HG02678 (cell line): ENCODE measurements at regions not wholly inside any gene's neighbourhood (a gene's known extent, or its start where the extent isn't known, plus 50 kb on each side); places are given as distances from the start of the nearest gene placed in this dataset.
A peak's percentile ranks its signal among the peaks of the same experiment; 100 is the strongest.
"Not testable (repeated sequence)": the region's sequence is repeated elsewhere in the genome, so short reads cannot be mapped to it uniquely, and the experiment has no call there.

Source experiments
- ATAC-seq: cut with Tn5 transposase; IDR thresholded peaks from one replicate; pipeline ENCODE4 v1.9.1; 2021; ENCODE audit warnings: mild to moderate bottlenecking, moderate library complexity; ENCODE audit not compliant: unreplicated experiment

DNA sequence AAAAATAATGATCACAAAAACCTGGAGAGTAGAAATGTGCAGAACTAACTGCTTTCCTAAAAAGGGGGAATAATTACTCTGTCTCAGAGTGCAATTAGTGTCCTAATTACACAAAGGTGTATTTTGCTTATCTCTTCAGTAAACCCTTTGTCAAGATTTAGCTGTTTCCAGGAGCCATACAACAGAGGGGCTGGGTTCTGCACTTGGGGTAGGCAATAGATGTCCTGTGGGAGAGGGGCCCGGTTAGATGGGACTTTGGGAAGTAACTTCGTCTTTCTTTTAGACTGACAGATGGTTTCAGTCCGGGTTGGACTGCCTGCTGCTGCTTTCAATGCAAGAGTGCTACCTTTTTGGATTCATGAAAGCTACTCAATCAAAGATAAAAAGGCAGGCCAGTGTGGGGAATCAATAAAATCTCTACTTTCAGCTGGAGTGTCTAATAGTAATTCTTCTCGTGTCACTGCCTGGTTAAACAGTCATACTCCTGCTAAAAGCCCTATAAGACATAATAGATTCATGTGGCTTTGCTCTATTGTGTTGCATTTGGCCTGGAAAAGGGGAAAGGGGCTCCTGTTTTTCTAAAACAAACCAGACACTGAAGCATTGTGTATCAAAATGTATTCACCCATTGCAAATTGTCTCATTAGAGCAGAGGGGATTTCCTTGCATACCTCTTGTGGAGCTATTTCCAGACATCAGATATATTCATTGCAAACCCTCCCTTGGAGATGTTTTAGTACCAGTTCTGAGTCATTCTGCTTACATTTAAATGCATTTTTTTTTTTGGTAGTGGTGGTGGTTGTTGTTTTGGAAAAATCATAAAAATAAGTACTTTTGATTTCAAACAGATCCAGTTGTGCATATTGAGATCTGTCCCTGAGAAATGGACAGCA is 83.3 kb upstream of the PCDH8 start:
- ATAC-seq = no peak

DNA sequence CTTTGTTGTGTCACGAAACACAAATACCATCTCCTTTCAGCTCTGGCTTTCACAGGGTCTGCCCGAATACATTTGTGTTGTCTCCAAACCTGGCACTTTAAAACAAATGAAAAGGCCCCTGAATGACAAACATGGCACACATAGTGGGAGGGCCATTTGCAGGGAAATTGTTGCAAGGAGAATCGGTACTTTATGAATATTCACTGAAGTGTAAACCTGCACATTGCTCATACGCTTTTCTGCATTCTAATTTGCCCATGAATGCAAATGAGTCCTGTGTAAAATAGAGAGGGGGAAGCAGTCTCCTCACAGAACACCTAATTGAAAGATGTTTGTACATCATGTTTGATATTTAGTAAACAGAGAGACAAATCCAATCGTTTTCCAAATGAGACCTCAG is 82.7 kb upstream of the PCDH8 start:
- ATAC-seq = no peak

DNA sequence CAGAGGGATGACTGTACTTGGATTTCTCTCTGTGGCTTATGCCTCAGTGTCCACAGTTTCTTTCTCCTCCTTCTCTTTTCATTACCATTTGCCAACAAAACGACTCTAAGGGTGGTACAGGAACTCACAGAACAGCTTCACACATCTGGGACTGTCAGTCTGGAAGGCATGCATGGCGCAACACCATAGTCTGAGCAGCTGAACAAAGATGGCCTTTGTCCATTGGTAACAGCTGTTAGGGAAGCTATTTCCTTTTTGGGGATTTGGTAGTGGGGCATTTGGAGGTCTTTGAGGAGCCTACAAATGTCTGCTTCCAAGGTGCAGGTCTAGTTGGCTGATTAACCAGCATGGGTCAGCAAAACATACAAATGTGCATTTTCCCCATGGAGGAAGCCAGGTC is 81.4 kb upstream of the PCDH8 start:
- no peak for ATAC-seq

DNA sequence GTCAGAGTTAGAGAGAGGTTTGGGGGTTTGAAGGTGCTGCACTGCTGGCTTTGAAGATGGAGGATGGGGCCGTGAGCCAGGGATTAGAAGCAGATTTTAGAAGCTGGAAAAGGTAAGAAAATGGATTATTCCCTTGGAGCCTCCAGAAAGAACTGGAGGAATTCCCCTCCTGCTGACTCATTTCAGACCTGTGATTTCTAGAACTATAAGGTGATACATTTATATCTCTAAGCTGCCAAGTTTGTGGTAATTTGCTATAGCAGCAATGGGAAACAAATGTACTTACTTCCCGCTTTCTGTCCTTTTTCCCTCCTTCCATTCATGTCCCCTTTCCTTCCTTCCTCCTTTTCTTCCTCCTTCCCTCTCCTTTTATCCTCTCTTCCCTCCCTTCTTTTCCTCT is 78.5 kb upstream of the PCDH8 start:
- no peak for ATAC-seq

DNA sequence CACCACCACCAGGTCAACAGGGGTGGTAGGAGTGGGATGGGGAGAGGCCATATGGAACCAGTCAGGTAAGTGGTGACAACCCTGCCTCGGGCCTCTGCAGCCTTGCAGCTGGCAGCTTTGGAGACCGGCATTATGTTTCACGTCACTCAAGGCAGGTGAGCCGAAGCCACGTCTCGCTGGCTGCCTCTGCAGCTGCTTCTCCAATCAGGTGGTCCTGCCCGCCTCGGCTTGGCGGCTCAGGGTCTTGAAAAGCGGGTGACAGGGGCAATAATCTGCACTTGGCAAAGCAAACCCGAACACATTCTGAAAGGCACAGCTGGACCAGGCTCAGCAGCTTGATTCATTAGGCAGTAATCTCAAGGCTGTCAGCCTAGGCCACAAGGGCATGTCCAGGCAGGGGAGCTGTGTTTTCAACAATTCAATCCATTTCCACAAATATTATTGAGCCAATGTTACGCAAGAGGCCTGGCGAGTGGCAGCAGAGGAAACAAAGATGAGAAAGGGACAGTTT is 77.4 kb upstream of the PCDH8 start:
- no peak for ATAC-seq

DNA sequence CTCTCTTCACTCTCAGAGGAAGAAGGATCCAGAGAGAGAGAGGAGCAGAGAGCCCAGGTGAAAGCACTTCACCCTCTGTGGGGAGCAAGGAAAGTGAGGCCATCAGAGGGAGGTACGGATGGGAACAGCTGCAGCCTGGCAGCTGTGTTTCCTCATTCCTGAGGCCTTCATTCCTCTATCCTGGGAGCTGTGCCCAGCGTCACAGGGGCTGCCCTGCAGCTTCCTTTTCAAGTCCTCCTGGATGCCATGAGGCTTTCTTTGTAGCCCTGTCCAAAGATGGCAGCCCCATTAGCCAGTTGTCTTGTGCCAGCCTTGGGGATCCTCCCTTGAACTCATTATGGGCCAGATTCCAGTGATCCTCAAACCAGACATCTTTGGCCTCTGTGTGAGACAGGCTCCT is 76.8 kb upstream of the PCDH8 start:
- ATAC-seq = no peak

DNA sequence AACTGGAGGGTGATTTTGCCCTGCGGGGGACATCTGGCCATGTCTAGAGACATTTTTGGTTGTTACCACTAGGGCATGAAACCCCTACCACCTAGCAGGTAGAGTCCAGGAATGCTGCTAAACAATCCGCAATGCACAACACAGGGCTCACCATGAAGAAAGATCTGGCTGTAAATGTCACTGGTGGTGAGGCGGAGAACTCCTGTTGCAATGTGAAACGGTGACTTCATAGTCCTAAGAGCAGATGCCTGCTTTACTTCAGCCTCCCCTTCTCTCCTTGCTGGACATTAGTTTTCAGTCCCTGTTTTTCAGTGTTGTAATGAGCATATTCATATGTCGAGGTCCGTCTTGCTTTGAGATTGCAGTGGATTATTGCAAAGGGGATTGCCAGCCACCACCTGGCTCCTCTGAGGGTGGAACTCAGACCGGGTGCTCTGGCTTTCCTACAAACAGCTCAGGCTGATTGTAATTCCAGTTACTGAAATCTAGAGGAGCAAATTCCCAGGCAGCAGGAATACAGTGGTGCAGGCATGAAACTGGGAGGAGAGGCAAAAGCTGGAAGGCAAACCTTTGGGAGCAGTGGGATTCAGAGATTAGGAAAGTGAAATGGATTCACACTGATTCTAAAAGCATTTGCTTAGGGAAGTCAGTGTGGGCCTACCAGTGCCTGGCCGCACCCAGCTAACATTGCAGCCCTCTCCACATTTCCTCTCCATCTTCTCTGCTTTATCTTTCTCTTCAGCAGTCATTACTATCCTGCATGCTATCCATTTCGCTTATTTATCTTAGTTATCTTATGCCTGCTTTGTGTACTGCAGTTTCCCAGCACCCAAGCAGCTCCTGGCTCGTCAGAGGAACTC is 76.1 kb upstream of the PCDH8 start:
- no peak for ATAC-seq

DNA sequence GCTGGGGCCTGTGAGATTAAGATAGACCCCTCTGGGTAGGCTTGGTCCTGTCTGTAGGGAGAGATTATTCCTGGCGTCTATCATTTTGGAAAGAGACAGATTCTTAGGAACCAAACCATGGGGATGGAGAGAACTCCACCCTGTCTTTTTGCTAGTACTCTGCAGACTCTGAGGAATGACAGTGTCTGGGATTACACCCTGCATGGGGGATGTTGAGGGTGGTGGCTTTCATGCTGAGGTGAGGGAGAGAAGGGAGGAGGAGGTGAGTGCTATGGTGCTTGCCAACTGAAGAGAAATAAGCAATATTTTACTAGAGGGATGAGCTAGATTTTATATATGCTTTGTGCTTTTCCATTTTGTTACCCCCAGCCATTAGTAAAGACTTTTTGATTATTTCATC is 74.5 kb upstream of the PCDH8 start:
- no peak for ATAC-seq

DNA sequence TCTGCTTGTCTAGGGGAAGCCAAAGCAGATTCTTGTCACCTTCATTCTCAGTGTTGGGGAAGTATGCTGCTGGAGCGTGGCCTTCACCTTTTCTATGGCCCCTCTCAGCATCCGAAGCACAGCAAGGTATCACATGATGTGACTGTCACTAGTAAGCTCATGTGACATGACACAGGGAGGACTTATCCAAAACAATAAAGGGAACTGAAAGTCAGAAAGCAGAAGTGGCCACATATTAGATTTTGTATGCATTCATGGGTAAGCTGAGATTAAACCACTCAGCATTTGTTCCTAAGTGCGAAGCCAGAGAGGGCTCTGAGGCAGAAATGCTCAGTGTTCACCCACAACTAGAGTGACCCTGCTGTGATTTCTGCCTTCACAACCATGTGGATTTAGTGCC is 72.8 kb upstream of the PCDH8 start:
- ATAC-seq = peak; percentile 96

DNA sequence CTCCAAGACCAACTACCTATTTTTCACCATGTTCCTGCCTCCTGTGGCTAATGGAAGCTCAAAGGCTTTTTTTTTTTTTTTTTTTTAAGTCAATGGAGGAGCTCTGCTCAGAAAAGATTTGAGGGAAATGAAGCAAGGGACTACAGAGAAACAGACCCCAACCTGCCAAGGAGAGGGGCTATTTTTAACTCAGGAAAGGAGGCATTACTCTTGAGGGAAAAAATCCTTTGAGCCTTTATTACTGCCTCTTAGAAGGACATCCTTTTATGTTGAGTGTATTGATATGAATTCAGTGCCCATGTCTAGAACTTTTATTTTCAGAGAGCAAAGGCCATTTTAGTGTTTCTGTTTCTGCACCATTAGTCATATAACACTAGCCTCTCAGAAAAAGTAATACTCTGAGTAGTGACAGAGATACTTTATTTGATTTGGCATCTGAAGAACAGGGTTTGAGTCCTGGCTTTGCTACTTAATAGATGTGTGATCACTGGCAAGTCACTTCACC is 68.1 kb upstream of the PCDH8 start:
- no peak for ATAC-seq

DNA sequence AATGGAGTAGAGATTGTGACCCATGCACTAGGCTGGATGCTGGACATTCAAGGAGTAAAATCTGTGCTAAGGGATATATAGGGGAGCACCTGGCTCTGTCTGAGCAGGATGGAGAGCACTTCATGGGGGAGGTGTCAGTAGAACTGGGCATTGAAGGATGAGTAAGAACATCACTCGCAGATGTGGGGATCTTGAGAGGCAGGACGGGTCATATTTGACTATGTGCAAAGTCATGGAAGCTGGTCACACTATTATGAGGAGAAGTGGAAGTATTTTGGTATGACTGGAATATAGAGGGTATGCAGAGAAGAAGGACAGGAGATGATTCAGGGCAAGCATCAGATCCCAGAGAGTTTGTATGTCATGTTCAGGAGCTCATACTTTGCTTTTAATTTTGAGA is 62.9 kb upstream of the PCDH8 start:
- ATAC-seq = no peak

DNA sequence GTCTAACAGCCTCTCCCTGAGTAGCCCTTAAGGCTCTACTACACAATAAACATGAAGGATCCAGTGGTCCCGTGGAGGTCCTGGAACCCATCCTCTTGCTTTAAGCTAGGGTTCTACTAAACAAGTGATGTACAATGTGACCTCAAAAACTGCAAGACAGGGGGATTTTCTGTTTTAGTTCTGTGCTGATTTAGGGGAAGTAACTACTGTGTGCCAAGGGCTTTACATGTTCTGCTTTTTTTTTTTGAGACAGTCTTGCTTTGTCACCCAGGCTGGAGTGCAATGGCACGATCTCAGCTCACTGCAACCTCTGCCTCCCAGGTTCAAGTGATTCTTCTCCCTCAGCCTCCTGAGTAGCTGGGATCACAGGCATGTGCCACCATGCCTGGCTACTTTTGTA is 61.9 kb upstream of the PCDH8 start:
- not testable (repeated sequence) for ATAC-seq

DNA sequence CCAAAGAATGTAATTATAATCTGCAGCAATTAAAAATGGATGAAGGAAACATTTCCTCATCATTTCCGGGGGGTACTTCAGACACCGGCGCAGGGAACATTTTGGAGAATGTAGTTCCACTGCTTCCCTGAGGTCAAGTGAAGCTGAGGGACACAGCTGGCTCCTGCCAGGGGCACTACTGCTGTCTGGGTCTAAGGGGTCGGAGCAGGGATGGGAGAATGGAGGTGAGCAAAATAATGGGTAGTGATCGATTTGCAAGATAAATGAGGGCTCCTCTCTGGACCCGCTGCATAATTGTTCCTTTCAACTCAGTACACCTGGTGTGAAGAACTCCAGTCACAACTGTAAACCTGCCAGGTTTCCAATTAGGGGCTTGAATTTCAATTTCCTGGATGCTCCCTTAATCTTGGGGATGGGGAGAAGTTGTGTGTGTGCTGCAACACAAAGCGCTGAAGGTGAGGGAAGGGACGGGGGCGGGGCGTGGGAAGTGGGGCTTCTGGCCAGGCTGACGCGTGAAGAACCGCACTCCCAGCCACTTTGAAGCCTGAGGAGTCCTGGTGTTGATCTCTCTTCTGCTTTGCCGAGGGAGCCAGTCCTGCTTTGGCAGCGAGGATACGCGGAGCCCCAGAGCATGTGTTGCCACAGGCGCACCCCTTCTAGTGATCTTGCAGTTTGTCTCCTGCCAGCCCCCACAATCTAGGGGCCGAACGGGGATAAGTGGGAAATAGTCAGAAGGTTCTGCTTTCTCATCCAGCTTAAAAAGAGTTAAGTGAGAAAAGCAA is 57.9 kb upstream of the PCDH8 start:
- ATAC-seq = no peak

DNA sequence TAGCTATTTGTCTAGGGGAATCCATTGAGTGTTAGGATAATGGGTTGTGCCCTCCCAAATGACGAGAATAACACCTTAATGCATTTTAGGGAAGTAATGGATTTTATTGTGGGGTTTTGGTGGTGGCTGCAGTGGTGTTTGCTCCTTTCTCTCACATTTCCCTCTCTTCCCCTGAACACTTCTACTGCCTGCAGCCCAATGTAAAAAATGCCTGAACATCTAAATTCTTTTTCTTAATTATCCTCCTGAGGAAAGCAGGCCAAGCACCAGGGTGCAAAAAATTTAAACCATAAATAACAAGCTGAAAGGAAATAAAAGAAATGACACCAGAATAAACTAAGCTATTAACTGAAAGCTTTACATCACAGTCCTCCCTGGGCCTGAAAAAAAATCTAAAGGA is 57.3 kb upstream of the PCDH8 start:
- no peak for ATAC-seq

DNA sequence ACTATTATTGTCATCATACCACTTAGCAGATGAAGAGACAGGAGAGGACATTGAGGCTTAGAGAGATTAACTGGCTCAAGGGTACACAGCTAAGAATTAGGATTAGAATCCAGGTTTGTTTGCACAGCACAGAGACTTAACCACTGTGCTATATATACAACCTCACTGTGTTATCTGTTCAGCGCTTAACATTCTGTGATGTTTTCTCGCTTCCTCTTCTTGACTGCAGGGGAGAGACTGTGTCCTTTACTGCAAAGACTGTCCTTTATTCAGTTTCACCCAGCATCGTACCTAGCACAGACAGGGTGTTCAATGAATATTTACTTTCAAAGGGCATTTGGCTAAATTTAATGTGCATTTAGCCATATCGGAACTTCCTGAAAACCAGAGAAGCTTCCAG is 54.9 kb upstream of the PCDH8 start:
- peak; percentile 93 for ATAC-seq

DNA sequence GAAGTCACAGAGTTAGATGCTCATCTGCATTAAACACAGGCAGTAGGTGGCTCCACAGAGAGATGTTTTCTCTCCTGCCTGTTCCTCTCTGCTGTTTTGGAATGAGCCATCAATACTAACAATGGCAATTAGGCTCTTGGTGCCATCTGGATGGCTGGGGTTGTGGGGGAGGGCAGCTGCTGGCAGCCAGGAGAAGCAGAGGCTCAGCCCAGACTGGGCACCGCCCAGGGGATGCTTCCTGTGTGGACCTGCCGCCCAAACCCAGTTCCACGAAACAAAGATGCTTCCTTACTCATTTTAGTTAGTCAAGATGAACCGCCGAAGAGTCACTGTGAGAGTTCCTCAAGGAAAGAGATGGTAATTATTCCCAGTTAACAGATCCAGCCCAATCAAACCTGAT is 50.8 kb upstream of the PCDH8 start:
- no peak for ATAC-seq
